ENCODE measurements at regions not wholly inside any gene's neighbourhood (a gene's known extent, or its start where the extent isn't known, plus 50 kb on each side); places are given as distances from the start of the nearest gene placed in this dataset.

- Histone ChIP-seq H3K9me3 (ENCODE audit: insufficient read depth, low read length) (no peaks in the 10 kb centered on the region), H3K36me3 (ENCODE audit: insufficient read depth, insufficient read length, low read length) (no peaks in the 10 kb centered on the region), H3K4me3 (ENCODE audit: insufficient read length, low read depth) (no peak overlapping the region), H3K9ac (ENCODE audit: insufficient read length, low read depth) (no peak overlapping the region), H3K4me1 (ENCODE audit: insufficient read depth, insufficient read length) (no peaks in the 10 kb centered on the region), H3K27me3 (ENCODE audit: insufficient read depth, insufficient read length) (no peaks in the 10 kb centered on the region)
- TF ChIP-seq SUZ12 (IDR thresholded peaks at IDR 0.05; ENCODE audit: extremely low read depth, insufficient read depth, insufficient read length) (no peak), ZNF274 (IDR thresholded peaks at IDR 0.05; ENCODE audit: low read depth, low read length) (no peak), YY1 (IDR thresholded peaks at IDR 0.05; ENCODE audit: insufficient read depth, insufficient read length) (no peak)
- DNase-seq (ENCODE audit: low read depth, low spot score), result no peak
Observed at GRCh38 chr16:17858061-17858460, 387.3 kb upstream of the XYLT1 start.

GRCh38 chr16:17853958-17854357 is 383.2 kb upstream of the XYLT1 start:
- Histone ChIP-seq H3K9me3 (ENCODE audit: insufficient read depth, low read length) (no peaks in the 10 kb centered on the region), H3K27me3 (ENCODE audit: insufficient read depth, insufficient read length) (no peaks in the 10 kb centered on the region), H3K9ac (ENCODE audit: insufficient read length, low read depth) (no peak overlapping the region), H3K4me1 (ENCODE audit: insufficient read depth, insufficient read length) (peaks cover 2% of the 10 kb centered on the region), H3K36me3 (ENCODE audit: insufficient read depth, insufficient read length, low read length) (no peaks in the 10 kb centered on the region), H3K4me3 (ENCODE audit: insufficient read length, low read depth) (no peak overlapping the region)
- no peak for TF ChIP-seq SUZ12 (IDR thresholded peaks at IDR 0.05; ENCODE audit: extremely low read depth, insufficient read depth, insufficient read length)
- TF ChIP-seq ZNF274 (IDR thresholded peaks at IDR 0.05; ENCODE audit: low read depth, low read length), result no peak
- TF ChIP-seq YY1 (IDR thresholded peaks at IDR 0.05; ENCODE audit: insufficient read depth, insufficient read length), result no peak
- DNase-seq (ENCODE audit: low read depth, low spot score), result no peak

- TF ChIP-seq ZNF274 (IDR thresholded peaks at IDR 0.05; ENCODE audit: low read depth, low read length), result no peak
- no peak for TF ChIP-seq SUZ12 (IDR thresholded peaks at IDR 0.05; ENCODE audit: extremely low read depth, insufficient read depth, insufficient read length)
- no peak for TF ChIP-seq YY1 (IDR thresholded peaks at IDR 0.05; ENCODE audit: insufficient read depth, insufficient read length)
- Histone ChIP-seq H3K27me3 (ENCODE audit: insufficient read depth, insufficient read length) (no peaks in the 10 kb centered on the region), H3K9ac (ENCODE audit: insufficient read length, low read depth) (no peak overlapping the region), H3K4me3 (ENCODE audit: insufficient read length, low read depth) (no peak overlapping the region), H3K4me1 (ENCODE audit: insufficient read depth, insufficient read length) (peaks cover 2% of the 10 kb centered on the region), H3K9me3 (ENCODE audit: insufficient read depth, low read length) (no peaks in the 10 kb centered on the region), H3K36me3 (ENCODE audit: insufficient read depth, insufficient read length, low read length) (no peaks in the 10 kb centered on the region)
- no peak for DNase-seq (ENCODE audit: low read depth, low spot score)
Observed at GRCh38 chr16:17852977-17853702, 382.4 kb upstream of the XYLT1 start.

GRCh38 chr16:17850581-17851250 is 380.0 kb upstream of the XYLT1 start:
- Histone ChIP-seq H3K4me1 (ENCODE audit: insufficient read depth, insufficient read length) (peaks cover 2% of the 10 kb centered on the region), H3K27me3 (ENCODE audit: insufficient read depth, insufficient read length) (no peaks in the 10 kb centered on the region), H3K4me3 (ENCODE audit: insufficient read length, low read depth) (no peak overlapping the region), H3K9me3 (ENCODE audit: insufficient read depth, low read length) (no peaks in the 10 kb centered on the region), H3K36me3 (ENCODE audit: insufficient read depth, insufficient read length, low read length) (no peaks in the 10 kb centered on the region), H3K9ac (ENCODE audit: insufficient read length, low read depth) (no peak overlapping the region)
- no peak for DNase-seq (ENCODE audit: low read depth, low spot score)
- TF ChIP-seq SUZ12 (IDR thresholded peaks at IDR 0.05; ENCODE audit: extremely low read depth, insufficient read depth, insufficient read length) (no peak), YY1 (IDR thresholded peaks at IDR 0.05; ENCODE audit: insufficient read depth, insufficient read length) (no peak), ZNF274 (IDR thresholded peaks at IDR 0.05; ENCODE audit: low read depth, low read length) (no peak)

GRCh38 chr16:17847234-17847795 is 376.6 kb upstream of the XYLT1 start:
- Histone ChIP-seq H3K9me3 (ENCODE audit: insufficient read depth, low read length) (no peaks in the 10 kb centered on the region), H3K4me3 (ENCODE audit: insufficient read length, low read depth) (no peak overlapping the region), H3K9ac (ENCODE audit: insufficient read length, low read depth) (no peak overlapping the region), H3K36me3 (ENCODE audit: insufficient read depth, insufficient read length, low read length) (no peaks in the 10 kb centered on the region), H3K27me3 (ENCODE audit: insufficient read depth, insufficient read length) (no peaks in the 10 kb centered on the region), H3K4me1 (ENCODE audit: insufficient read depth, insufficient read length) (peaks cover 2% of the 10 kb centered on the region)
- no peak for DNase-seq (ENCODE audit: low read depth, low spot score)
- TF ChIP-seq ZNF274 (IDR thresholded peaks at IDR 0.05; ENCODE audit: low read depth, low read length) (no peak), SUZ12 (IDR thresholded peaks at IDR 0.05; ENCODE audit: extremely low read depth, insufficient read depth, insufficient read length) (no peak), YY1 (IDR thresholded peaks at IDR 0.05; ENCODE audit: insufficient read depth, insufficient read length) (no peak)

- DNase-seq (ENCODE audit: low read depth, low spot score), result no peak
- Histone ChIP-seq H3K4me3 (ENCODE audit: insufficient read length, low read depth) (no peak overlapping the region), H3K27me3 (ENCODE audit: insufficient read depth, insufficient read length) (no peaks in the 10 kb centered on the region), H3K36me3 (ENCODE audit: insufficient read depth, insufficient read length, low read length) (no peaks in the 10 kb centered on the region), H3K9me3 (ENCODE audit: insufficient read depth, low read length) (no peaks in the 10 kb centered on the region), H3K9ac (ENCODE audit: insufficient read length, low read depth) (no peak overlapping the region), H3K4me1 (ENCODE audit: insufficient read depth, insufficient read length) (no peaks in the 10 kb centered on the region)
- TF ChIP-seq YY1 (IDR thresholded peaks at IDR 0.05; ENCODE audit: insufficient read depth, insufficient read length), result no peak
- no peak for TF ChIP-seq ZNF274 (IDR thresholded peaks at IDR 0.05; ENCODE audit: low read depth, low read length)
- no peak for TF ChIP-seq SUZ12 (IDR thresholded peaks at IDR 0.05; ENCODE audit: extremely low read depth, insufficient read depth, insufficient read length)
Observed at GRCh38 chr16:17846030-17846429, 375.3 kb upstream of the XYLT1 start.

GRCh38 chr16:17845031-17845430 is 374.3 kb upstream of the XYLT1 start:
- H3K4me1 ChIP-seq (ENCODE audit: insufficient read depth, insufficient read length), result no peaks in the 10 kb centered on the region
- no peak overlapping the region for H3K9ac ChIP-seq (ENCODE audit: insufficient read length, low read depth)
- no peak for DNase-seq (ENCODE audit: low read depth, low spot score)
- H3K27me3 ChIP-seq (ENCODE audit: insufficient read depth, insufficient read length), result no peaks in the 10 kb centered on the region
- H3K4me3 ChIP-seq (ENCODE audit: insufficient read length, low read depth), result no peak overlapping the region
- H3K9me3 ChIP-seq (ENCODE audit: insufficient read depth, low read length), result no peaks in the 10 kb centered on the region
- no peak for TF ChIP-seq SUZ12 (IDR thresholded peaks at IDR 0.05; ENCODE audit: extremely low read depth, insufficient read depth, insufficient read length)
- no peak for TF ChIP-seq YY1 (IDR thresholded peaks at IDR 0.05; ENCODE audit: insufficient read depth, insufficient read length)
- TF ChIP-seq ZNF274 (IDR thresholded peaks at IDR 0.05; ENCODE audit: low read depth, low read length), result no peak
- no peaks in the 10 kb centered on the region for H3K36me3 ChIP-seq (ENCODE audit: insufficient read depth, insufficient read length, low read length)
